OCI-LY7 (cell line): ENCODE measurements at regions not wholly inside any gene's neighbourhood (a gene's known extent, or its start where the extent isn't known, plus 50 kb on each side); places are given as distances from the start of the nearest gene placed in this dataset.

Experiments used
- BruUV-seq: library from RNA; stranded (reverse); fragments of 400-500 nt; replicated peaks from 2 replicates; lab custom pipeline; 2021; lab: Mats Ljungman, UMichigan
- CTCF ChIA-PET: fragments of 300-600 bp; sonication (Branson Sonifier 250); formaldehyde crosslinking; loops from one replicate; lab custom pipeline; 2022; ENCODE audit warnings: antibody characterized with exemption; ENCODE audit not compliant: unreplicated experiment; lab: Charles Lee
- POLR2A ChIA-PET: fragments of 300-600 bp; sonication (Branson Sonifier 250); formaldehyde crosslinking; loops from one replicate; lab custom pipeline; 2022; ENCODE audit warnings: antibody characterized with exemption; lab: Charles Lee
- DNase-seq: peaks from one replicate; pipeline ENCODE4 v3.0.0-alpha.2; 2015; ENCODE audit warnings: low spot score
- H2AFZ ChIP-seq: fragments of 200-600 bp; sonication (generic), shearing (Covaris generic); 2 replicates; pipeline ENCODE4 v1.6.1; 2014; ENCODE audit warnings: mild to moderate bottlenecking, antibody characterized with exemption, low read length, moderate library complexity
- H3K27ac ChIP-seq: fragments of 200-600 bp; sonication (generic); 2 replicates; pipeline ENCODE4 v1.5.1; 2014; ENCODE audit warnings: mixed run types, low read depth, mild to moderate bottlenecking, moderate library complexity, low read length, inconsistent platforms; ENCODE audit not compliant: poor library complexity, severe bottlenecking
- H3K36me3 ChIP-seq: fragments of 200-600 bp; sonication (generic); 2 replicates; pipeline ENCODE4 v1.6.1; 2014; ENCODE audit warnings: mild to moderate bottlenecking, antibody characterized with exemption, low read length, moderate library complexity, mixed read lengths; ENCODE audit not compliant: insufficient read depth
- H3K4me1 ChIP-seq: fragments of 200-600 bp; sonication (generic); 2 replicates; pipeline ENCODE4 v1.5.1; 2014; ENCODE audit warnings: mild to moderate bottlenecking, low read length; ENCODE audit not compliant: insufficient read depth, poor library complexity, severe bottlenecking
- H3K4me2 ChIP-seq: fragments of 200-600 bp; sonication (generic); 2 replicates; pipeline ENCODE4 v1.6.1; 2014; ENCODE audit warnings: mild to moderate bottlenecking, low read length
- H3K4me3 ChIP-seq: fragments of 200-600 bp; sonication (generic); 2 replicates; pipeline ENCODE4 v1.5.1; 2014; ENCODE audit warnings: mild to moderate bottlenecking, low read depth, low read length; ENCODE audit not compliant: poor library complexity, severe bottlenecking
- H3K79me2 ChIP-seq: fragments of 200-600 bp; sonication (generic); 2 replicates; pipeline ENCODE4 v1.6.1; 2016; ENCODE audit warnings: low read depth, mild to moderate bottlenecking, low read length, moderate library complexity, mixed read lengths; ENCODE audit not compliant: insufficient read depth
- H3K9me2 ChIP-seq: fragments of 200-600 bp; sonication (generic); 2 replicates; pipeline ENCODE4 v1.6.1; 2016; ENCODE audit warnings: mild to moderate bottlenecking, low read length, mixed read lengths; ENCODE audit not compliant: insufficient read depth
- H3K9me3 ChIP-seq: fragments of 200-600 bp; sonication (generic); 2 replicates; pipeline ENCODE4 v1.6.1; 2014; ENCODE audit warnings: mild to moderate bottlenecking, mixed run types, low read length, mixed read lengths
- H4K20me1 ChIP-seq: fragments of 200-600 bp; sonication (generic); 2 replicates; pipeline ENCODE4 v1.6.1; 2014; ENCODE audit warnings: mild to moderate bottlenecking, antibody characterized with exemption, low read length, moderate library complexity, mixed read lengths; ENCODE audit not compliant: insufficient read depth
- CTCF ChIP-seq: fragments of 200-600 bp; sonication (generic); conservative IDR thresholded peaks from 2 replicates; pipeline ENCODE4 v1.5.1; 2014; ENCODE audit warnings: mild to moderate bottlenecking, antibody characterized with exemption, low read length, moderate library complexity, mixed read lengths
- EZH2phosphoT487 ChIP-seq: fragments of 200-600 bp; sonication (generic); IDR thresholded peaks from 2 replicates; pipeline ENCODE4 v1.6.1; 2018; ENCODE audit warnings: low read depth, borderline replicate concordance, mild to moderate bottlenecking, mixed run types, antibody characterized with exemption, low read length, moderate library complexity, mixed read lengths
- intact Hi-C: fragments of 100-400 bp; cut with micrococcal nuclease; formaldehyde crosslinking; loops from one replicate; pipeline ENCODE4 v1.10.0; 2022; ENCODE audit not compliant: unreplicated experiment

- Histone ChIP-seq H3K9me2 (no peaks in the 10 kb centered on the region), H3K79me2 (no peaks in the 10 kb centered on the region), H3K4me2 (no peak overlapping the region), H3K4me3 (no peak overlapping the region), H4K20me1 (no peaks in the 10 kb centered on the region), H3K27ac (no peak overlapping the region), H2AFZ (no peak overlapping the region), H3K36me3 (no peaks in the 10 kb centered on the region), H3K4me1 (peaks cover 62% of the 10 kb centered on the region), H3K9me3 (no peaks in the 10 kb centered on the region)
- BruUV-seq: no TSS peak
- no peak for DNase-seq
- ChIA-PET CTCF (no interaction called here), POLR2A (interaction anchor here (0.7 kb wide), 2 partner anchors 29 to 76 kb away, joined by 3 to 4 read pairs; no protein-coding TSS in a partner anchor)
- no peak for TF ChIP-seq EZH2phosphoT487
- no peak for TF ChIP-seq CTCF
- intact Hi-C loops: no loop called here
These were observed 139.5 kb downstream of the KCNRG start for GRCh38 chr13:50154697-50155096.

GRCh38 chr13:50156140-50156539 lies 140.9 kb downstream of the KCNRG start:
- no peaks in the 10 kb centered on the region for H3K36me3 ChIP-seq
- no peak overlapping the region for H3K27ac ChIP-seq
- BruUV-seq: no TSS peak
- peaks cover 56% of the 10 kb centered on the region for H3K4me1 ChIP-seq
- no peaks in the 10 kb centered on the region for H4K20me1 ChIP-seq
- CTCF ChIA-PET: no interaction called here
- intact Hi-C loops: no loop called here
- no peaks in the 10 kb centered on the region for H3K9me3 ChIP-seq
- H3K79me2 ChIP-seq: no peaks in the 10 kb centered on the region
- no peak for DNase-seq
- TF ChIP-seq EZH2phosphoT487: no peak
- peak overlapping the region; percentile 16; the same call in 1 of the 2 replicates for H2AFZ ChIP-seq
- POLR2A ChIA-PET: interaction anchor here (0.6 to 1.0 kb wide), 2 partner anchors 15 to 1987 kb away, joined by 3 to 4 read pairs; no protein-coding TSS in a partner anchor
- H3K4me3 ChIP-seq: no peak overlapping the region
- no peaks in the 10 kb centered on the region for H3K9me2 ChIP-seq
- no peak overlapping the region for H3K4me2 ChIP-seq

- POLR2A ChIA-PET: interaction anchor here (0.6 to 1.0 kb wide), 3 partner anchors 15 to 381 kb away, joined by 3 read pairs; no protein-coding TSS in a partner anchor
- Histone ChIP-seq H3K9me3 (no peaks in the 10 kb centered on the region), H3K4me2 (no peak overlapping the region), H3K27ac (no peak overlapping the region), H2AFZ (peak overlapping the region; percentile 16; the same call in 1 of the 2 replicates), H3K79me2 (no peaks in the 10 kb centered on the region), H3K4me1 (peaks cover 51% of the 10 kb centered on the region), H4K20me1 (no peaks in the 10 kb centered on the region), H3K4me3 (no peak overlapping the region), H3K36me3 (no peaks in the 10 kb centered on the region), H3K9me2 (no peaks in the 10 kb centered on the region)
- BruUV-seq: no TSS peak
- CTCF ChIA-PET: no interaction called here
- TF ChIP-seq EZH2phosphoT487 (no peak), CTCF (no peak)
- DNase-seq: no peak
- intact Hi-C loops: no loop called here
These were observed 141.4 kb downstream of the KCNRG start for GRCh38 chr13:50156561-50157127.
